PC-9 (cell line): ENCODE measurements at regions not wholly inside any gene's neighbourhood (a gene's known extent, or its start where the extent isn't known, plus 50 kb on each side); places are given as distances from the start of the nearest gene placed in this dataset.

ENCODE experiments used
- BruUV-seq: library from RNA; stranded (reverse); fragments of 400-500 nt; replicated peaks from 2 replicates; lab custom pipeline; 2021; lab: Mats Ljungman, UMichigan
- CTCF ChIA-PET: fragments of 300-600 bp; sonication (Branson Sonifier 250); formaldehyde crosslinking; loops from one replicate; lab custom pipeline; 2022; ENCODE audit warnings: antibody characterized with exemption; lab: Charles Lee
- POLR2A ChIA-PET: fragments of 300-600 bp; sonication (Branson Sonifier 250); formaldehyde crosslinking; loops from one replicate; lab custom pipeline; 2022; ENCODE audit warnings: antibody characterized with exemption; ENCODE audit not compliant: unreplicated experiment; lab: Charles Lee
- DNase-seq, 2 experiments: peaks; one replicate each; pipeline versions ENCODE4 v3.0.0 to v3.0.0-alpha.2; 2015 to 2022; ENCODE audit warnings: mixed read lengths in 1 of 2
- H2AFZ ChIP-seq: fragments of 200-600 bp; sonication (generic); 2 replicates; pipeline ENCODE4 v1.8.1; 2017; ENCODE audit warnings: antibody characterized with exemption
- H3F3A ChIP-seq: fragments of 200-600 bp; sonication (generic); 2 replicates; pipeline ENCODE4 v1.8.1; 2017; ENCODE audit warnings: antibody characterized with exemption, mild to moderate bottlenecking, low read depth; ENCODE audit not compliant: insufficient read depth
- H3K27ac ChIP-seq: fragments of 200-600 bp; sonication (generic); 2 replicates; pipeline ENCODE4 v1.6.1; 2016; ENCODE audit warnings: mixed run types
- H3K27me3 ChIP-seq: fragments of 200-600 bp; sonication (generic); 2 replicates; pipeline ENCODE4 v1.6.1; 2016; ENCODE audit warnings: low read depth, mixed run types; ENCODE audit not compliant: insufficient read depth
- H3K36me3 ChIP-seq: fragments of 200-600 bp; sonication (generic); 2 replicates; pipeline ENCODE4 v1.6.1; 2016; ENCODE audit warnings: low read depth, mixed run types
- H3K4me1 ChIP-seq: fragments of 200-600 bp; sonication (generic); replicated peaks from 2 replicates; pipeline ENCODE4 v1.6.1; 2016; ENCODE audit warnings: mixed run types; ENCODE audit not compliant: insufficient read depth
- H3K4me2 ChIP-seq: fragments of 200-600 bp; sonication (generic); 2 replicates; pipeline ENCODE4 v1.6.1; 2017; ENCODE audit warnings: mixed run types
- H3K4me3 ChIP-seq: fragments of 200-600 bp; sonication (generic); 2 replicates; pipeline ENCODE4 v1.6.1; 2016; ENCODE audit warnings: mixed run types
- H3K79me2 ChIP-seq: fragments of 200-600 bp; sonication (generic); 2 replicates; pipeline ENCODE4 v1.6.1; 2017; ENCODE audit warnings: low read depth, mixed run types
- H3K9me2 ChIP-seq: fragments of 200-600 bp; sonication (generic); 2 replicates; pipeline ENCODE4 v1.8.1; 2017; ENCODE audit warnings: mild to moderate bottlenecking; ENCODE audit not compliant: insufficient read depth
- H3K9me3 ChIP-seq: fragments of 200-600 bp; sonication (generic); 2 replicates; pipeline ENCODE4 v1.8.1; 2016; ENCODE audit warnings: low read depth; ENCODE audit not compliant: insufficient read depth
- H4K20me1 ChIP-seq: fragments of 200-600 bp; sonication (generic); 2 replicates; pipeline ENCODE4 v1.8.1; 2017; ENCODE audit not compliant: insufficient read depth
- CTCF ChIP-seq: fragments of 200-600 bp; sonication (generic); conservative IDR thresholded peaks from 2 replicates; pipeline ENCODE4 v1.6.1; 2017; ENCODE audit warnings: mixed run types, antibody characterized with exemption, mild to moderate bottlenecking, moderate library complexity
- EZH2 ChIP-seq: fragments of 200-600 bp; sonication (generic); IDR thresholded peaks from 2 replicates; pipeline ENCODE4 v1.8.0; 2017; ENCODE audit warnings: antibody characterized with exemption, low read depth
- intact Hi-C: fragments of 100-400 bp; cut with micrococcal nuclease; formaldehyde crosslinking; loops from one replicate; pipeline ENCODE4 v1.10.0; 2022; ENCODE audit not compliant: unreplicated experiment

GRCh38 chr2:239786791-239787190 lies 238.4 kb downstream of the NDUFA10 start:
- no peak overlapping the region for H3K4me3 ChIP-seq

GRCh38 chr2:239781454-239781853 lies 243.7 kb downstream of the NDUFA10 start:
- no peaks in the 10 kb centered on the region for H3K9me3 ChIP-seq
- no peak overlapping the region for H3K27ac ChIP-seq
- BruUV-seq: no TSS peak
- no peaks in the 10 kb centered on the region for H3K4me1 ChIP-seq
- H3K27me3 ChIP-seq: peaks cover 89% of the 10 kb centered on the region
- POLR2A ChIA-PET: no interaction called here
- H3K4me2 ChIP-seq: no peak overlapping the region
- CTCF ChIA-PET: no interaction called here
- H3K79me2 ChIP-seq: no peaks in the 10 kb centered on the region
- DNase-seq: no peak
- H4K20me1 ChIP-seq: no peaks in the 10 kb centered on the region
- no peaks in the 10 kb centered on the region for H3F3A ChIP-seq
- H3K9me2 ChIP-seq: no peaks in the 10 kb centered on the region
- intact Hi-C loops: no loop called here
- H3K36me3 ChIP-seq: no peaks in the 10 kb centered on the region
- no peak overlapping the region for H3K4me3 ChIP-seq
- TF ChIP-seq CTCF (no peak), EZH2 (no peak)
- no peak overlapping the region for H2AFZ ChIP-seq

More at GRCh38 chr2:239786791-239787190, 238.4 kb downstream of the NDUFA10 start:
- Histone ChIP-seq H4K20me1 (no peaks in the 10 kb centered on the region), H3K79me2 (no peaks in the 10 kb centered on the region), H3K9me2 (no peaks in the 10 kb centered on the region), H3K27ac (no peak overlapping the region), H3K36me3 (no peaks in the 10 kb centered on the region), H3K4me1 (no peaks in the 10 kb centered on the region), H2AFZ (no peak overlapping the region), H3F3A (no peaks in the 10 kb centered on the region), H3K4me2 (no peak overlapping the region), H3K27me3 (peaks cover 89% of the 10 kb centered on the region), H3K9me3 (no peaks in the 10 kb centered on the region)
- no TSS peak for BruUV-seq
- TF ChIP-seq EZH2: no peak
- no peak for TF ChIP-seq CTCF
- DNase-seq: no peak
- ChIA-PET CTCF (no interaction called here), POLR2A (no interaction called here)
- intact Hi-C loops: no loop called here

GRCh38 chr2:239780236-239780994 lies 244.7 kb downstream of the NDUFA10 start:
- H3K79me2 ChIP-seq: no peaks in the 10 kb centered on the region
- H3K27me3 ChIP-seq: peaks cover 89% of the 10 kb centered on the region
- intact Hi-C loops: no loop called here
- no peak overlapping the region for H3K4me3 ChIP-seq
- no peaks in the 10 kb centered on the region for H3K9me2 ChIP-seq
- H2AFZ ChIP-seq: no peak overlapping the region
- H3K4me1 ChIP-seq: no peaks in the 10 kb centered on the region
- no peaks in the 10 kb centered on the region for H3K9me3 ChIP-seq
- H3K27ac ChIP-seq: no peak overlapping the region
- H3K4me2 ChIP-seq: no peak overlapping the region
- no peak for DNase-seq
- no peaks in the 10 kb centered on the region for H4K20me1 ChIP-seq
- H3F3A ChIP-seq: no peaks in the 10 kb centered on the region
- ChIA-PET CTCF (no interaction called here), POLR2A (no interaction called here)
- H3K36me3 ChIP-seq: no peaks in the 10 kb centered on the region
- TF ChIP-seq CTCF (no peak), EZH2 (no peak)
- no TSS peak for BruUV-seq
